Colonic mucosa (tissue), 4 donors: ENCODE measurements at regions not wholly inside any gene's neighbourhood (a gene's known extent, or its start where the extent isn't known, plus 50 kb on each side); places are given as distances from the start of the nearest gene placed in this dataset.

Experiments used
- DNase-seq: peaks from one replicate; pipeline ENCODE4 v3.0.0-alpha.2; 2020
- H3K27ac ChIP-seq: fragments of 200-600 bp; one replicate; pipeline ENCODE4 v1.8.0; 2021
- H3K27me3 ChIP-seq: fragments of 200-600 bp; one replicate; pipeline ENCODE4 v1.8.0; 2021
- H3K36me3 ChIP-seq: fragments of 200-600 bp; one replicate; pipeline ENCODE4 v1.8.0; 2021
- H3K4me1 ChIP-seq: fragments of 200-600 bp; one replicate; pipeline ENCODE4 v1.8.0; 2021; ENCODE audit warnings: mild to moderate bottlenecking
- H3K4me3 ChIP-seq: fragments of 200-600 bp; one replicate; pipeline ENCODE4 v1.8.0; 2021
- H3K9ac ChIP-seq, 2 donors: one replicate each; pipeline ENCODE4 v1.7.0; 2013; ENCODE audit warnings: control low read depth in 2 of 2, low read depth in 2 of 2, low read length in 2 of 2
- H3K9me3 ChIP-seq: fragments of 200-600 bp; one replicate; pipeline ENCODE4 v1.8.0; 2021
- CTCF ChIP-seq: fragments of 200-600 bp; IDR thresholded peaks from one replicate; pipeline ENCODE4 v1.8.0; 2022; ENCODE audit warnings: antibody characterized with exemption, mild to moderate bottlenecking
- intact Hi-C: fragments of 100-400 bp; cut with DNase I; formaldehyde crosslinking; loops from one replicate; pipeline ENCODE4 v1.14.1; 2022
- donor health status: healthy.
- donor health status: DM: no; HTN: no; CAD: no.
- donor health status: DM: no; HTN: no; CAD: no.

GRCh38 chr4:32562010-32562409, 1841.8 kb downstream of the PCDH7 start:
- no peak for DNase-seq

DNA sequence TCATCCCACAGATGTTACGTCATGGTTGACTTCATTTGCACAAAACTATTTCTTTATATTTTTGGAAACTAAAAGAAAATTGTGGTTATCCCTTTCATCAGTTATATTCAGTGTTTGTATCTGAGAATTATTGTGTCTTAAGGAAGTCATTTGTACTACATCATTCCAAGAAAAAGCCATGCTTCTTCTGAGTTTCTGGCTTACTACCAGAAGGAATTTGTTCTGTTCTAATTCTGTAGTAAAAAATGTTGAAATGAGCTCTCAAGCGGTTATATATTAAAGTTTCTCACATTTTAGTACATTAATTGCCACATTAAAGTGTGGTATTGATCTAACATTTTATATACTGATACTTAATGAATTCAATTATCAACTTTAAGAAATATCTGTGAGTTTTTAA, 1844.5 kb downstream of the PCDH7 start:
- no peak for TF ChIP-seq CTCF
- DNase-seq, result no peak
- no peak overlapping the region for H3K4me3 ChIP-seq

More at GRCh38 chr4:32562010-32562409, 1841.8 kb downstream of the PCDH7 start:
- no peak for TF ChIP-seq CTCF
- Histone ChIP-seq H3K27ac (no peak overlapping the region), H3K4me3 (no peak overlapping the region), H3K9me3 (no peaks in the 10 kb centered on the region), H3K9ac (no peak overlapping the region), H3K4me1 (no peaks in the 10 kb centered on the region), H3K36me3 (no peaks in the 10 kb centered on the region), H3K27me3 (no peaks in the 10 kb centered on the region)
- intact Hi-C loops, result no loop called here

GRCh38 chr4:32569861-32570260, 1849.7 kb downstream of the PCDH7 start:
- Histone ChIP-seq H3K4me3 (no peak overlapping the region), H3K4me1 (no peaks in the 10 kb centered on the region), H3K9me3 (no peaks in the 10 kb centered on the region), H3K27me3 (no peaks in the 10 kb centered on the region), H3K27ac (no peak overlapping the region), H3K9ac (no peak overlapping the region), H3K36me3 (no peaks in the 10 kb centered on the region)
- DNase-seq, result no peak
- intact Hi-C loops, result no loop called here
- TF ChIP-seq CTCF, result no peak

More for the DNA sequence above, 1844.5 kb downstream of the PCDH7 start:
- H3K9ac ChIP-seq, result no peak overlapping the region
- H3K9me3 ChIP-seq, result no peaks in the 10 kb centered on the region
- H3K27me3 ChIP-seq, result no peaks in the 10 kb centered on the region
- intact Hi-C loops, result no loop called here
- H3K36me3 ChIP-seq, result no peaks in the 10 kb centered on the region
- no peak overlapping the region for H3K27ac ChIP-seq
- no peaks in the 10 kb centered on the region for H3K4me1 ChIP-seq

- no peak for TF ChIP-seq CTCF
- H3K36me3 ChIP-seq, result no peaks in the 10 kb centered on the region
- no peak overlapping the region for H3K9ac ChIP-seq
- no peak overlapping the region for H3K27ac ChIP-seq
- no peaks in the 10 kb centered on the region for H3K4me1 ChIP-seq
- no peak overlapping the region for H3K4me3 ChIP-seq
- H3K27me3 ChIP-seq, result no peaks in the 10 kb centered on the region
- no peaks in the 10 kb centered on the region for H3K9me3 ChIP-seq
- DNase-seq, result no peak
- intact Hi-C loops, result no loop called here
Observed at GRCh38 chr4:32572366-32572765, 1852.2 kb downstream of the PCDH7 start.

DNA sequence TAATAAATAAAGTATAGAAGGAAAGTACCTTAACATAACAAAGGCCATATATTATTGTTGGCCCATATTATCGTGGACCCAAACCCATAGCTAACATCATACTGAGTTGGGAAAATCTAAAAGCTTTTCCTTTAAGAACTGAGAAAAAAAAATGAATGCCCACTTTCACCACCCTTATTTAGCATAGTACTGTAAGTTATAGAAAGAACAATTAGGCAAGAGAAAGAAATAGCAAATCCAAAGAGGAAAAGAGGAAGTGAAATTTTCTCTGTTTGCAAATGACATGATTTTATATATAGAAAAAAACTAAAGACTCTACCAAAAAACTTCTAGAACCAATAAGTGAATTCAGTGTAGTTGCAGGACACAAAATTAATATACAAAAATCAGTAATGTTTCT, 1854.6 kb downstream of the PCDH7 start:
- H3K27ac ChIP-seq, result no peak overlapping the region
- TF ChIP-seq CTCF, result no peak
- H3K27me3 ChIP-seq, result no peaks in the 10 kb centered on the region
- H3K36me3 ChIP-seq, result no peaks in the 10 kb centered on the region
- no peaks in the 10 kb centered on the region for H3K9me3 ChIP-seq
- H3K4me1 ChIP-seq, result no peaks in the 10 kb centered on the region
- H3K9ac ChIP-seq, result no peak overlapping the region
- H3K4me3 ChIP-seq, result no peak overlapping the region
- intact Hi-C loops, result no loop called here
- DNase-seq, result no peak

GRCh38 chr4:32589097-32589496, 1868.9 kb downstream of the PCDH7 start:
- no peak overlapping the region for H3K9ac ChIP-seq
- H3K4me1 ChIP-seq, result no peaks in the 10 kb centered on the region
- TF ChIP-seq CTCF, result no peak
- DNase-seq, result no peak
- H3K27me3 ChIP-seq, result no peaks in the 10 kb centered on the region
- no peak overlapping the region for H3K27ac ChIP-seq
- intact Hi-C loops, result no loop called here
- H3K9me3 ChIP-seq, result no peaks in the 10 kb centered on the region
- H3K4me3 ChIP-seq, result no peak overlapping the region
- H3K36me3 ChIP-seq, result no peaks in the 10 kb centered on the region
